ENCODE measurements at regions not wholly inside any gene's neighbourhood (a gene's known extent, or its start where the extent isn't known, plus 50 kb on each side); places are given as distances from the start of the nearest gene placed in this dataset.

- no peaks in the 10 kb centered on the region for H3K4me1 Mint-ChIP-seq (ENCODE audit: low read depth)
- H3K36me3 Mint-ChIP-seq (ENCODE audit: low read depth): no peaks in the 10 kb centered on the region
- peaks cover 4% of the 10 kb centered on the region for H3K27me3 Mint-ChIP-seq
- TF ChIP-seq CTCF (IDR thresholded peaks at IDR 0.05): no peak
- no peaks in the 10 kb centered on the region for H3K9me3 Mint-ChIP-seq
- no peak overlapping the region for H3K4me3 ChIP-seq (ENCODE audit: low read length)
- no peak for ATAC-seq (ENCODE audit: poor library complexity)
- H3K36me3 ChIP-seq (ENCODE audit: insufficient read depth, low read length): no peaks in the 10 kb centered on the region
- no peak overlapping the region for H3K4me3 Mint-ChIP-seq
- no peak overlapping the region for H3K27ac Mint-ChIP-seq
- H3K4me1 ChIP-seq (ENCODE audit: insufficient read depth, low read length): no peaks in the 10 kb centered on the region
- POLR2A ChIA-PET: no interaction called here
- no peak for DNase-seq
- no peaks in the 10 kb centered on the region for H3K9me3 ChIP-seq (ENCODE audit: control insufficient read depth in 1 of 2, insufficient read depth in 1 of 2, low read length in 2 of 2)
- intact Hi-C loops (cut with DNase I, micrococcal nuclease): no loop called here
- H3K27ac ChIP-seq (ENCODE audit: low read depth in 1 of 2, low read length in 2 of 2): no peak overlapping the region
- CTCF ChIA-PET: no interaction called here
- no peaks in the 10 kb centered on the region for H3K27me3 ChIP-seq (ENCODE audit: control insufficient read depth in 1 of 2, insufficient read depth in 2 of 2, low read length in 2 of 2)
Observed at GRCh38 chr1:88079036-88079435, 605.0 kb upstream of the PKN2 start.

- no peak for ATAC-seq (ENCODE audit: poor library complexity)
- no peaks in the 10 kb centered on the region for H3K36me3 ChIP-seq (ENCODE audit: insufficient read depth, low read length)
- peaks cover 4% of the 10 kb centered on the region for H3K27me3 Mint-ChIP-seq
- no peak overlapping the region for H3K4me3 Mint-ChIP-seq
- intact Hi-C loops (cut with DNase I, micrococcal nuclease): no loop called here
- H3K4me1 Mint-ChIP-seq (ENCODE audit: low read depth): no peaks in the 10 kb centered on the region
- no peak overlapping the region for H3K27ac Mint-ChIP-seq
- no peaks in the 10 kb centered on the region for H3K4me1 ChIP-seq (ENCODE audit: insufficient read depth, low read length)
- no peak overlapping the region for H3K27ac ChIP-seq (ENCODE audit: low read depth in 1 of 2, low read length in 2 of 2)
- no peaks in the 10 kb centered on the region for H3K9me3 ChIP-seq (ENCODE audit: control insufficient read depth in 1 of 2, insufficient read depth in 1 of 2, low read length in 2 of 2)
- POLR2A ChIA-PET: no interaction called here
- no peak for DNase-seq
- peaks cover 11% of the 10 kb centered on the region for H3K9me3 Mint-ChIP-seq
- no peak overlapping the region for H3K4me3 ChIP-seq (ENCODE audit: low read length)
- no peaks in the 10 kb centered on the region for H3K36me3 Mint-ChIP-seq (ENCODE audit: low read depth)
- TF ChIP-seq CTCF (IDR thresholded peaks at IDR 0.05): no peak
- H3K27me3 ChIP-seq (ENCODE audit: control insufficient read depth in 1 of 2, insufficient read depth in 2 of 2, low read length in 2 of 2): no peaks in the 10 kb centered on the region
- CTCF ChIA-PET: no interaction called here
Observed at GRCh38 chr1:88080875-88081274, 603.2 kb upstream of the PKN2 start.

GRCh38 chr1:88088481-88088880 lies 595.6 kb upstream of the PKN2 start:
- H3K4me3 ChIP-seq (ENCODE audit: low read length): no peak overlapping the region
- TF ChIP-seq CTCF (IDR thresholded peaks at IDR 0.05): no peak
- no peak overlapping the region for H3K27ac Mint-ChIP-seq
- H3K27me3 Mint-ChIP-seq: no peaks in the 10 kb centered on the region
- H3K9me3 Mint-ChIP-seq: peaks cover 17% of the 10 kb centered on the region
- intact Hi-C loops (cut with DNase I, micrococcal nuclease): no loop called here
- no peak overlapping the region for H3K4me3 Mint-ChIP-seq
- ATAC-seq (ENCODE audit: poor library complexity) (no peak), DNase-seq (peak in 1 of 14 experiments; percentile 6)
- H3K27me3 ChIP-seq (ENCODE audit: control insufficient read depth in 1 of 2, insufficient read depth in 2 of 2, low read length in 2 of 2): no peaks in the 10 kb centered on the region
- no peaks in the 10 kb centered on the region for H3K36me3 Mint-ChIP-seq (ENCODE audit: low read depth)
- ChIA-PET POLR2A (no interaction called here), CTCF (no interaction called here)
- H3K9me3 ChIP-seq (ENCODE audit: control insufficient read depth in 1 of 2, insufficient read depth in 1 of 2, low read length in 2 of 2): peaks cover 0 to 8% of the 10 kb centered on the region in 2 experiments
- H3K4me1 Mint-ChIP-seq (ENCODE audit: low read depth): no peaks in the 10 kb centered on the region
- H3K4me1 ChIP-seq (ENCODE audit: insufficient read depth, low read length): no peaks in the 10 kb centered on the region
- H3K36me3 ChIP-seq (ENCODE audit: insufficient read depth, low read length): no peaks in the 10 kb centered on the region
- no peak overlapping the region for H3K27ac ChIP-seq (ENCODE audit: low read depth in 1 of 2, low read length in 2 of 2)

All from CD4-positive, alpha-beta T cell (primary cell).